HG02852 (cell line): ENCODE measurements at regions not wholly inside any gene's neighbourhood (a gene's known extent, or its start where the extent isn't known, plus 50 kb on each side); places are given as distances from the start of the nearest gene placed in this dataset.
"Not testable (repeated sequence)": the region's sequence is repeated elsewhere in the genome, so short reads cannot be mapped to it uniquely, and the experiment has no call there.

Source experiments
- ATAC-seq: cut with Tn5 transposase; IDR thresholded peaks from one replicate; pipeline ENCODE4 v1.9.1; 2021; ENCODE audit warnings: mild to moderate bottlenecking, moderate library complexity; ENCODE audit not compliant: unreplicated experiment

- no peak for ATAC-seq
Measured at GRCh38 chr21:20800106-20800505, 198.1 kb upstream of the NCAM2 start.

- ATAC-seq, result no peak
Measured at GRCh38 chr21:20802201-20802600, 196.0 kb upstream of the NCAM2 start.

GRCh38 chr21:20802631-20803260, 195.5 kb upstream of the NCAM2 start:
- no peak for ATAC-seq

- no peak for ATAC-seq
Measured at GRCh38 chr21:20811702-20812101, 186.5 kb upstream of the NCAM2 start.

- ATAC-seq, result no peak
Measured at GRCh38 chr21:20814090-20814489, 184.1 kb upstream of the NCAM2 start.

GRCh38 chr21:20822666-20823065, 175.5 kb upstream of the NCAM2 start:
- no peak for ATAC-seq

- no peak for ATAC-seq
Measured at GRCh38 chr21:20852866-20853265, 145.3 kb upstream of the NCAM2 start.

GRCh38 chr21:20856926-20857325, 141.3 kb upstream of the NCAM2 start:
- no peak for ATAC-seq

- ATAC-seq, result no peak
Measured at GRCh38 chr21:20874202-20874601, 124.0 kb upstream of the NCAM2 start.

- ATAC-seq, result no peak
Measured at GRCh38 chr21:20875742-20876141, 122.5 kb upstream of the NCAM2 start.

- ATAC-seq, result no peak
Measured at GRCh38 chr21:20877976-20878375, 120.2 kb upstream of the NCAM2 start.

GRCh38 chr21:20882462-20883407, 115.5 kb upstream of the NCAM2 start:
- no peak for ATAC-seq

- no peak for ATAC-seq
Measured at GRCh38 chr21:20883408-20883800, 114.8 kb upstream of the NCAM2 start.

- ATAC-seq, result no peak
Measured at GRCh38 chr21:20902511-20902910, 95.7 kb upstream of the NCAM2 start.

GRCh38 chr21:20902998-20903397, 95.2 kb upstream of the NCAM2 start:
- ATAC-seq, result no peak

GRCh38 chr21:20927555-20927954, 70.7 kb upstream of the NCAM2 start:
- not testable (repeated sequence) for ATAC-seq

- no peak for ATAC-seq
Measured at GRCh38 chr21:20942523-20942922, 55.7 kb upstream of the NCAM2 start.

- ATAC-seq, result no peak
Measured at GRCh38 chr21:20943561-20943997, 54.6 kb upstream of the NCAM2 start.

GRCh38 chr21:20944139-20944538, 54.1 kb upstream of the NCAM2 start:
- no peak for ATAC-seq

- no peak for ATAC-seq
Measured at GRCh38 chr21:20946701-20947100, 51.5 kb upstream of the NCAM2 start.
